RWPE2 (cell line): ENCODE measurements at regions not wholly inside any gene's neighbourhood (a gene's known extent, or its start where the extent isn't known, plus 50 kb on each side); places are given as distances from the start of the nearest gene placed in this dataset.
"Not testable (repeated sequence)": the region's sequence is repeated elsewhere in the genome, so short reads cannot be mapped to it uniquely, and the experiment has no call there.

ENCODE experiments used
- ATAC-seq: fragments of 200-7000 bp; cut with Tn5 transposase; 3 replicates; pipeline ENCODE4 v1.9.1; 2021; ENCODE audit warnings: low read depth
- DNase-seq: peaks from one replicate; pipeline ENCODE4 v3.0.0-alpha.2; 2020; ENCODE audit warnings: low spot score
- H3K27ac ChIP-seq: fragments of 450-650 bp; 2 replicates; pipeline ENCODE4 v1.5.1; 2017; ENCODE audit warnings: mild to moderate bottlenecking; ENCODE audit not compliant: poor library complexity, severe bottlenecking
- H3K27me3 ChIP-seq: fragments of 250-450 bp; sonication (Bioruptor Pico); 2 replicates; pipeline ENCODE4 v1.5.1; 2021; ENCODE audit warnings: mild to moderate bottlenecking, moderate library complexity; ENCODE audit not compliant: insufficient read depth, poor library complexity, severe bottlenecking
- H3K36me3 ChIP-seq: fragments of 250-450 bp; sonication (Bioruptor Pico); 2 replicates; pipeline ENCODE4 v1.5.1; 2020; ENCODE audit warnings: low read depth, mild to moderate bottlenecking, moderate library complexity
- H3K4me1 ChIP-seq: fragments of 250-450 bp; sonication (Bioruptor Pico); 2 replicates; pipeline ENCODE4 v1.5.1; 2021; ENCODE audit warnings: mild to moderate bottlenecking, moderate library complexity; ENCODE audit not compliant: insufficient read depth, poor library complexity, severe bottlenecking
- H3K4me3 ChIP-seq: fragments of 250-450 bp; sonication (Bioruptor Pico); 2 replicates; pipeline ENCODE4 v1.5.1; 2021; ENCODE audit warnings: mild to moderate bottlenecking, moderate library complexity; ENCODE audit not compliant: severe bottlenecking
- H3K9me3 ChIP-seq: fragments of 250-450 bp; sonication (Bioruptor Pico); 2 replicates; pipeline ENCODE4 v1.5.1; 2021; ENCODE audit warnings: mild to moderate bottlenecking, moderate library complexity; ENCODE audit not compliant: severe bottlenecking
- TF ChIP-seq, protein P1 (sequence below): fragments of 450-650 bp; IDR thresholded peaks from one replicate; pipeline ENCODE4 v1.5.1; 2017; ENCODE audit warnings: mild to moderate bottlenecking, moderate library complexity; ENCODE audit not compliant: poor library complexity, severe bottlenecking

DNA sequence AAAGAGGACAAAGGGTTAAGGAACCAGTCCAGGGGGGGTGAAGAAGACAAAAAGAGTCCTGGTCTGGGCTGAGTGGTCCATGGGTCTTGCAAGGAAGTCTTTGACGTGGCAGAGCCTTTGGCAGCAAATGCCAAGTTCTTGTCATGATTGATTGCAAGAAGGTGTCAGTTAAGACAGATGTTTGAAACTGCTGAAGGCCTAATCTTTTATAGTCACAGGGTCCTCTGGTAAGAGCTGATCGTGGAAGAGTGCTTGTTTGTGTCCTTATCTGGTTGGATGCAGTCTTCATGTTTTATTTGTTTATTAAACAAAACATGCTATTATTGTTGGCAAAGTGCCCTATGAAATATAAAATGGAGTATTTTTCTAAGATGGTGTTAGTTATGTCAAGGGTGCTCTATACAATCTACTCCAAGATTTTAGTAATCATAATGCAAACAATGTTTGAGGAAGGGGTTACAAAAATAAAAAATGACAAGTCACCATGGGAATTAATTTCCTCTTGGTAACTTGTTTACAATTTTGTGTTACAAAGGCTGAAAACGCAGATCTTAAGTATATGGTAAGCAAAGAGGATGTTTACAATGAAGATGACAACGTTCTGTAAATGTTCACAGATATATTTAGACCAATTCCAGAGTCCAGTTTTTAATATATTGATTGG, 85.9 kb downstream of the MAGED4 start:
- DNase-seq (no peak), ATAC-seq (no peak)
- no peaks in the 10 kb centered on the region for H3K4me1 ChIP-seq
- TF ChIP-seq, protein P1, sequence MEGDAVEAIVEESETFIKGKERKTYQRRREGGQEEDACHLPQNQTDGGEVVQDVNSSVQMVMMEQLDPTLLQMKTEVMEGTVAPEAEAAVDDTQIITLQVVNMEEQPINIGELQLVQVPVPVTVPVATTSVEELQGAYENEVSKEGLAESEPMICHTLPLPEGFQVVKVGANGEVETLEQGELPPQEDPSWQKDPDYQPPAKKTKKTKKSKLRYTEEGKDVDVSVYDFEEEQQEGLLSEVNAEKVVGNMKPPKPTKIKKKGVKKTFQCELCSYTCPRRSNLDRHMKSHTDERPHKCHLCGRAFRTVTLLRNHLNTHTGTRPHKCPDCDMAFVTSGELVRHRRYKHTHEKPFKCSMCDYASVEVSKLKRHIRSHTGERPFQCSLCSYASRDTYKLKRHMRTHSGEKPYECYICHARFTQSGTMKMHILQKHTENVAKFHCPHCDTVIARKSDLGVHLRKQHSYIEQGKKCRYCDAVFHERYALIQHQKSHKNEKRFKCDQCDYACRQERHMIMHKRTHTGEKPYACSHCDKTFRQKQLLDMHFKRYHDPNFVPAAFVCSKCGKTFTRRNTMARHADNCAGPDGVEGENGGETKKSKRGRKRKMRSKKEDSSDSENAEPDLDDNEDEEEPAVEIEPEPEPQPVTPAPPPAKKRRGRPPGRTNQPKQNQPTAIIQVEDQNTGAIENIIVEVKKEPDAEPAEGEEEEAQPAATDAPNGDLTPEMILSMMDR, result no peak
- H3K9me3 ChIP-seq, result no peaks in the 10 kb centered on the region
- H3K4me3 ChIP-seq, result no peak overlapping the region
- H3K36me3 ChIP-seq, result no peaks in the 10 kb centered on the region
- no peak overlapping the region for H3K27ac ChIP-seq
- H3K27me3 ChIP-seq, result no peaks in the 10 kb centered on the region

DNA sequence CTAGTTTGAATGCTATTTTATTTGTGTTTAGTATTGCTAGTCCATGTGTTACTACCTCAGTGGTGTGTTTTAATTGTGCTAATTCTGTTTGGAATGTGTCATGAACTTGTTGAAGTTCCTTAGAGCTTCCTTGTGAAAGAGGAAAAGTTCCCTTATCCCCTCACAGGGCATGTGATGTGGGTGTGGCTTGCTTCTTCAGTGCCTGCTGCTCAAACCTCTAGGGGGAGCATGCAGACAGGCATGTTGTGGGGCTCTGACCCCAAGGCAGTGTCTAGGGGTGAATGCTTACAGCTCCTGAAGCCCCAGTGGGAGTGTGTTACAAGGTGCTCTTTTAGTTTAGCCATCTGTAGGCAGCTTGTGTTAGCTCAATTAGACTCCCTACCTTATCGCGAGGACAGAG, 86.5 kb downstream of the MAGED4 start:
- DNase-seq, result no peak

DNA sequence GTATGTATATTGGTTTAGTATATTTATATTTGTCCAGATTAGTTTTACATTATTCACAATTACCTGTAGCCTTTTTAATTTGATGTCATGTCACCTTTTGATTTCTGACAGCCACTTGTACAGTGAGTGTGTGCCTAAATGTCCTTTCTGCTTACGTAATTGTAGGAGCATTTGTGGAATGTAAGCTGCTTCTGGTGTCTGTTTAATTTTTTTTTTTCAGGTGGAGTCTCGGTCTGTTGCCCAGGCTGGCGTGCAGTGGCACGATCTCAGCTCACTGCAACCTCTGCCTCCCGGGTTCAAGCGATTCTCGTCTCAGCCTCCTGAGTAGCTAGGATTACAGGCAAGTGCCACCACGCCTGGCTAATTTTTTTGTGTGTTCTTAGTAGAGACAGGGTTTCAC, 91.2 kb upstream of the XAGE2 start:
- no peak overlapping the region for H3K4me3 ChIP-seq
- no peaks in the 10 kb centered on the region for H3K27me3 ChIP-seq
- H3K36me3 ChIP-seq, result no peaks in the 10 kb centered on the region
- H3K4me1 ChIP-seq, result no peaks in the 10 kb centered on the region
- TF ChIP-seq, protein P1, result no peak
- DNase-seq (no peak), ATAC-seq (no peak)
- H3K9me3 ChIP-seq, result no peaks in the 10 kb centered on the region
- no peak overlapping the region for H3K27ac ChIP-seq

More for the DNA sequence above, 86.5 kb downstream of the MAGED4 start:
- Histone ChIP-seq H3K27me3 (no peaks in the 10 kb centered on the region), H3K36me3 (no peaks in the 10 kb centered on the region), H3K4me3 (no peak overlapping the region), H3K27ac (no peak overlapping the region), H3K9me3 (no peaks in the 10 kb centered on the region), H3K4me1 (no peaks in the 10 kb centered on the region)
- ATAC-seq, result no peak
- TF ChIP-seq, protein P1, result no peak

DNA sequence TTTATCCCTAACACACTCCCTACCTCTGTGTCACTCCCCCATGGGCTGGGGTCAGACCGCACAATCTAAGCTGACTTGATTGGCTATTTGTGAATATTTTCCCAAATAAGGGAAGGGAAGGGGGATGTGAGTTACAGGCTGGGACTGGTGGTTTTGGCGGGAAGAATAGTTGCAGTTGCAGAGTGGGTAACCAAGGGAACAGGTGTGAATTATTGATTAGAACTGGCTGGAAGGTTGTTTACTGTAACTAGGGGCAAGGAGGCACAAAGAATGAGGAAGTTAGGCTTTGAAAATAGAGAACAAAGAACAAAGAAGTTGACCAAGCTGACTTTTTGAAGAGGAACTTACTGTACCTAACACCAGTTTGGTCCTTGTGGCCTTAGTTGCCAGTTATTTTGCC, 88.0 kb upstream of the XAGE2 start:
- no peak for DNase-seq

DNA sequence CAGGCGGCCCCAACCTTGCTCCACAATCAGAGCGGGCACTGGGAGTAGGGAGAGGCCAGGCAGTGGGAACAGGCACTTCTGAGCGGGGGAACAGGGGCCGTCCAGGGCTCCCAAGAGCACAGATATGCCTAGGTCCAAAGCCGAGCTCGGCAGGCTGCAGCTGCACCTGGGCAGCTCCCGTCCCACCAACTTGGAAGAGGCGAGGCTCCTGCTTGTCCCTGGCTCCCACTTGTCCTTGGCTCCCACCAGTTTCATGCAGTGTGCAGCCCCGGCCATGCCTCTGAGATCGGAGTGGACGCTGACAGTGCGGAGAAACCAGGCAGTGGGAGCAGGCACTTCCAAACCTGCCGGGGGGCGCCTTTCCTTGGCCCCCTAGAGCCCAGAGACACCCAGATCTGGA, 84.0 kb upstream of the XAGE2 start:
- no peaks in the 10 kb centered on the region for H3K27me3 ChIP-seq

More for the DNA sequence above, 88.0 kb upstream of the XAGE2 start:
- no peaks in the 10 kb centered on the region for H3K36me3 ChIP-seq
- no peaks in the 10 kb centered on the region for H3K4me1 ChIP-seq
- H3K4me3 ChIP-seq, result no peak overlapping the region
- H3K27ac ChIP-seq, result no peak overlapping the region
- no peak for ATAC-seq
- TF ChIP-seq, protein P1, result no peak
- no peaks in the 10 kb centered on the region for H3K27me3 ChIP-seq
- no peaks in the 10 kb centered on the region for H3K9me3 ChIP-seq

DNA sequence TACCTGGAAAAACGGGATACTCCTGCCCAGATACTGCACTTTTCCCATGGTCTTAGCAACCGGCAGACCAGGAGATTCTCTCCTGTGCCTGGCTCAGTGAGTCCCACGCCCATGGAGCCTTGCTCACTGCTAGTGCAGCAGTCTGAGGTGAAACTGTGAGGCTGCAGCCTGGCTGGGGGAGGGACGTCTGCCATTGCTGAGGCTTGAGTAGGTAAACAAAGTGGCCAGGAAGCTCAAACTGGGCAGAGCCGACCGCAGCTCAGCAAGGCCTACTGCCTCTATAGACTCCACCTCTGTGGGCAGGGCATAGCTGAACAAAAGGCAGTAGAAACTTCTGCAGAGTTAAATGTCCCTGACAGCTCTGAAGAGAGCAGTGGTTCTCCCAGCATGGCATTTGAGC, 69.9 kb upstream of the XAGE2 start:
- H3K4me3 ChIP-seq, ATAC-seq, H3K9me3 ChIP-seq, DNase-seq, H3K36me3 ChIP-seq, H3K4me1 ChIP-seq, H3K27ac ChIP-seq, H3K27me3 ChIP-seq: not testable (repeated sequence)

More for the DNA sequence above, 84.0 kb upstream of the XAGE2 start:
- H3K36me3 ChIP-seq, result no peaks in the 10 kb centered on the region
- TF ChIP-seq, protein P1, result no peak
- H3K4me3 ChIP-seq, result no peak overlapping the region
- H3K27ac ChIP-seq, result no peak overlapping the region
- DNase-seq (no peak), ATAC-seq (no peak)
- no peaks in the 10 kb centered on the region for H3K9me3 ChIP-seq
- no peaks in the 10 kb centered on the region for H3K4me1 ChIP-seq

DNA sequence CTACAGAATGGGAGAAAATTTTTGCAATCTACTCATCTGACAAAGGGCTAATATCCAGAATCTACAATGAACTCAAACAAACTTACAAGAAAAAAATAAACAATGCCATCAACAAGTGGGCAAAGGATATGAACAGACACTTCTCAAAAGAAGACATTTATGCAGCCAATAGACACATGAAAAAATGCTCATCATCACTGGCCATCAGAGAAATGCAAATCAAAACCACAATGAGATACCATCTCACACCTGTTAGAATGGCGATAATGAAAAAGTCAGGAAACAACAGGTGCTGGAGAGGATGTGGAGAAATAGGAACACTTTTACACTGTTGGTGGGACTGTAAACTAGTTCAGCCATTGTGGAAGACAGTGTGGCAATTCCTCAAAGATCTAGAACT, 60.3 kb upstream of the XAGE2 start:
- not testable (repeated sequence) for H3K27ac ChIP-seq, H3K9me3 ChIP-seq, ATAC-seq, DNase-seq, H3K36me3 ChIP-seq, H3K4me1 ChIP-seq, H3K4me3 ChIP-seq, H3K27me3 ChIP-seq
